Thoracic aorta (tissue), 2 donors: ENCODE measurements at regions not wholly inside any gene's neighbourhood (a gene's known extent, or its start where the extent isn't known, plus 50 kb on each side); places are given as distances from the start of the nearest gene placed in this dataset.

Experiments used
- ATAC-seq: fragments of 150-250 bp; one replicate; pipeline ENCODE4 v1.8.0; 2017; ENCODE audit warnings: low read depth; ENCODE audit not compliant: insufficient number of reproducible peaks, low FRiP score
- DNase-seq: peaks from one replicate; pipeline ENCODE4 v3.0.0-alpha.2; 2020; ENCODE audit warnings: low spot score
- H3K27ac ChIP-seq, 2 donors: fragments of 200-600 bp; sonication (generic); 1 replicate in 1 of 2; 2 replicates in 1 of 2; pipeline ENCODE4 v1.5.1; 2016; ENCODE audit warnings: mild to moderate bottlenecking in 2 of 2, moderate library complexity in 2 of 2
- H3K27me3 ChIP-seq: fragments of 200-600 bp; sonication (generic); replicated peaks from 2 replicates; pipeline ENCODE4 v1.6.0; 2016; ENCODE audit warnings: mild to moderate bottlenecking; ENCODE audit not compliant: insufficient read depth
- H3K36me3 ChIP-seq: fragments of 200-600 bp; sonication (generic); one replicate; pipeline ENCODE4 v1.5.1; 2016
- H3K4me1 ChIP-seq, 2 donors: fragments of 200-600 bp; sonication (generic); 1 replicate in 1 of 2; 2 replicates in 1 of 2; pipeline versions ENCODE4 v1.5.1 to v1.6.0; 2016; ENCODE audit warnings: low read depth in 2 of 2, mild to moderate bottlenecking in 1 of 2; ENCODE audit not compliant: control insufficient read depth in 1 of 2
- H3K4me3 ChIP-seq: fragments of 200-600 bp; sonication (generic); 2 replicates; pipeline ENCODE4 v1.5.1; 2016; ENCODE audit warnings: mild to moderate bottlenecking
- H3K9me3 ChIP-seq: fragments of 200-600 bp; sonication (generic); 2 replicates; pipeline ENCODE4 v1.5.1; 2016
- TF ChIP-seq, protein P1 (sequence below): fragments of 200-600 bp; sonication (generic); IDR thresholded peaks from one replicate; pipeline ENCODE4 v1.5.1; 2019; ENCODE audit warnings: antibody characterized with exemption

DNA sequence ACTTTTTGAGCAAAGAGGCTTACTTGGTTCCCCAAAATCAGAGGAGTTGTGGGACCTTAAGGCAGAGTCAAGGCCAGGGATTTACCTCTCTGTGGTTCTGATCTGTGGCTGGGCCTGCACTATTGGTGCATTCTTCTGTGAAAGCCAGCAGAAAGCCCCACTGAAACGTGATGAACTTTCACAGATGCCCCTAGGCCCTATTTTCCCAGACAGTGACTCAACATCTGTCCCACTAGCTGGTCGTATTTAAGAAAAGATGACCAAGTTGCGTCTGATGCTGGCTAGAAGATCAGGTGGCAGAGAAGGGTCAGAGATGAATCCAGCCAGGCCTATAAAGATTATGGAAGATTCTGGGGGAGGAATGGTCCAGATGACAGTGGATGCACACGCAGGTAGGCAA, 153.1 kb downstream of the ACTL7B start:
- ATAC-seq (no peak), DNase-seq (no peak)
- TF ChIP-seq, protein P1, sequence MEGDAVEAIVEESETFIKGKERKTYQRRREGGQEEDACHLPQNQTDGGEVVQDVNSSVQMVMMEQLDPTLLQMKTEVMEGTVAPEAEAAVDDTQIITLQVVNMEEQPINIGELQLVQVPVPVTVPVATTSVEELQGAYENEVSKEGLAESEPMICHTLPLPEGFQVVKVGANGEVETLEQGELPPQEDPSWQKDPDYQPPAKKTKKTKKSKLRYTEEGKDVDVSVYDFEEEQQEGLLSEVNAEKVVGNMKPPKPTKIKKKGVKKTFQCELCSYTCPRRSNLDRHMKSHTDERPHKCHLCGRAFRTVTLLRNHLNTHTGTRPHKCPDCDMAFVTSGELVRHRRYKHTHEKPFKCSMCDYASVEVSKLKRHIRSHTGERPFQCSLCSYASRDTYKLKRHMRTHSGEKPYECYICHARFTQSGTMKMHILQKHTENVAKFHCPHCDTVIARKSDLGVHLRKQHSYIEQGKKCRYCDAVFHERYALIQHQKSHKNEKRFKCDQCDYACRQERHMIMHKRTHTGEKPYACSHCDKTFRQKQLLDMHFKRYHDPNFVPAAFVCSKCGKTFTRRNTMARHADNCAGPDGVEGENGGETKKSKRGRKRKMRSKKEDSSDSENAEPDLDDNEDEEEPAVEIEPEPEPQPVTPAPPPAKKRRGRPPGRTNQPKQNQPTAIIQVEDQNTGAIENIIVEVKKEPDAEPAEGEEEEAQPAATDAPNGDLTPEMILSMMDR = no peak
- Histone ChIP-seq H3K4me3 (no peak overlapping the region), H3K9me3 (no peaks in the 10 kb centered on the region), H3K4me1 (peaks cover 0 to 8% of the 10 kb centered on the region in 2 donors), H3K36me3 (no peaks in the 10 kb centered on the region), H3K27ac (no peak overlapping the region), H3K27me3 (no peaks in the 10 kb centered on the region)

DNA sequence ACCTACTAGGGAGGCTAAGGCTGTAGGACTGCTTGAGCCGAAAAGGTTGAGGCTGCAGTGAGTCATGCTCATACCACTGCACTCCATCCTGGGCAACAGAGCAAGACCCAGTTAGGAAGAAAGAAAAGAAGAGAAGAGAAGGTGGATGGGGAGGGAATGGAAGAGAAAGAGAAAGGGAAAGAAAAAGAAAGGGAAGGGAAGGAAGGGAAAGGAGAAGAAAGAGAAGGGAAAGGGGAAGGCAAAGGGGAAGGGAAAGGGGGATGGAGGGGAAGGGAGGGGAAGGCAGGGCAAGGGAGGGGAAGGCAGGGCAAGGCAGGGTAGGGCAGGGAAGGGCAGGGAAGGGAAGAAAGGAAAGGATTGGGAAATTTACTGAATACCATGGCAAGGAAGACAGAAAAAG, 157.0 kb downstream of the ACTL7B start:
- Histone ChIP-seq H3K4me3 (no peak overlapping the region), H3K4me1 (no peaks in the 10 kb centered on the region), H3K9me3 (no peaks in the 10 kb centered on the region), H3K27ac (no peak overlapping the region), H3K27me3 (no peaks in the 10 kb centered on the region), H3K36me3 (no peaks in the 10 kb centered on the region)
- DNase-seq (no peak), ATAC-seq (no peak)
- TF ChIP-seq, protein P1 = no peak

DNA sequence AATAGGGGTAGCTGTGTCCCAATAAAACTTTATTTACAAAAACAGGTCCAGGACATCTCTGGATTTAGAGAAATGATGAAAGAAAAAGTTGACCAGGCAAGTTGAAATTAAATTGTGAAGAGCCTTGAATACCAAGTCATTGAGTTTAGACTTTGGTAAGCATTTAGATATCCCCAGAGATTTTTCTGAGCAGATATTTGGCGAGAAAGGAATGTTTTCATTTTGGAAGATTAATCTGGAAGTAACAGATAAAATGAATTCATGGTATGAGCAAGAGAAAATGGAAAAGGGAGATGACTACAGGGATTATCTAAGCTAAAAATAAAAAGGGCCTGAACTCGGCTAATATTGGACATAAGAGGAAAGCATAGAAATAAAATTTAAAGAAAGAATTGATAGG, 157.6 kb downstream of the ACTL7B start:
- Histone ChIP-seq H3K27me3 (no peaks in the 10 kb centered on the region), H3K4me1 (no peaks in the 10 kb centered on the region), H3K36me3 (no peaks in the 10 kb centered on the region), H3K9me3 (no peaks in the 10 kb centered on the region), H3K4me3 (no peak overlapping the region), H3K27ac (no peak overlapping the region)
- DNase-seq (no peak), ATAC-seq (no peak)
- TF ChIP-seq, protein P1 = no peak

DNA sequence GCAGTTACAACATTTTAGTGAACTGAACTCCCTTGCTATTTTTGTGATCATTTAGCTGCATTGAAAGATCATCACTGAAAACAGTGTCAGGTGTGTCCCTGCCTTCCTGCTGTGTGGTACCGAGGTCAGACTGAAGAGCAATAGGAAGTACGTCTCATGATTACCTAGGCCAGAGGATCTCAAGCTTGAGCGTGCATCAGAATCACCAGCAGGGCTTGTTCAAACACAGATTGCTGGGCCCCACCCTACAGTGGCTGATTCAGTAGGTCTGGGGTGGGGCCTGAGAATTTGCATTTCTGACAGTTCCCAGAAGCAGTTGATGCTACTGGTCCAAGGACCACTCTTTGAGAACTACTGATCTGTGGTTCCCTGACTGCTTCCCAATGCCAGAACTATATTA, 159.6 kb downstream of the ACTL7B start:
- TF ChIP-seq, protein P1 = no peak
- ATAC-seq (no peak), DNase-seq (no peak)
- Histone ChIP-seq H3K27me3 (no peaks in the 10 kb centered on the region), H3K9me3 (no peaks in the 10 kb centered on the region), H3K4me3 (no peak overlapping the region), H3K36me3 (no peaks in the 10 kb centered on the region), H3K4me1 (no peaks in the 10 kb centered on the region), H3K27ac (no peak overlapping the region)

DNA sequence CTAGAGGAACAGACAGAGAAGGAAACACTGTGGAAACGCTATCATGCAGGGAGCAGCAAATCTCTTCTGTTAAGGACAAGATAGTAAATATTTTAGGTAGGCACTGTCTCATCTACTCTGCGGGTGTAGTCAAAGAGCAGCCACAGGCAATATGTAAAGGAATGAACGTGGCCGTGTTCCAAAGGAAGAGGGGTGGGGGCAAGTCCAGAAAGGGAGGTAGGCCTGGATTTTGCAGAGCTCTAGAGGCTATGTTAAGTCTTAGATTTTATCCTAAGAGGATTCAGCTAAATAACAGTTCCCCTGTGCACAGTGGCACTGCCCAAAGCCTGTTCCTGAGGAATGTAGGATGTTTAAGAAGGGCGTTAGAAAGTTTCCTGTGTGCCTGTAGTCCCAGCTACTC, 161.6 kb downstream of the ACTL7B start:
- H3K9me3 ChIP-seq = no peaks in the 10 kb centered on the region
- H3K36me3 ChIP-seq = no peaks in the 10 kb centered on the region
- DNase-seq = no peak
- H3K4me3 ChIP-seq = no peak overlapping the region
- H3K27me3 ChIP-seq = no peaks in the 10 kb centered on the region
- ATAC-seq = no peak
- H3K27ac ChIP-seq = no peak overlapping the region
- H3K4me1 ChIP-seq = no peaks in the 10 kb centered on the region
- TF ChIP-seq, protein P1 = no peak
